GM21526 (cell line): ENCODE measurements at regions not wholly inside any gene's neighbourhood (a gene's known extent, or its start where the extent isn't known, plus 50 kb on each side); places are given as distances from the start of the nearest gene placed in this dataset.

Experiments used
- ATAC-seq: cut with Tn5 transposase; IDR thresholded peaks from one replicate; pipeline ENCODE4 v1.9.1; 2021; ENCODE audit warnings: moderate library complexity; ENCODE audit not compliant: unreplicated experiment, low FRiP score

- ATAC-seq, result peak; percentile 88
Observed at GRCh38 chr12:23049180-23049579, 424.2 kb downstream of the ETNK1 start.

GRCh38 chr12:23055004-23055403, 430.0 kb downstream of the ETNK1 start:
- no peak for ATAC-seq

GRCh38 chr12:23057571-23057970, 432.6 kb downstream of the ETNK1 start:
- no peak for ATAC-seq

GRCh38 chr12:23060161-23060560, 435.2 kb downstream of the ETNK1 start:
- no peak for ATAC-seq

GRCh38 chr12:23063206-23063605, 438.2 kb downstream of the ETNK1 start:
- no peak for ATAC-seq

- ATAC-seq, result no peak
Observed at GRCh38 chr12:23066095-23066494, 441.1 kb downstream of the ETNK1 start.

- ATAC-seq, result no peak
Observed at GRCh38 chr12:23083267-23083666, 458.3 kb downstream of the ETNK1 start.

- no peak for ATAC-seq
Observed at GRCh38 chr12:23084236-23084995, 459.4 kb downstream of the ETNK1 start.

- ATAC-seq, result no peak
Observed at GRCh38 chr12:23088594-23088993, 463.6 kb downstream of the ETNK1 start.

- no peak for ATAC-seq
Observed at GRCh38 chr12:23093488-23093887, 468.5 kb downstream of the ETNK1 start.

GRCh38 chr12:23096321-23096720, 471.4 kb downstream of the ETNK1 start:
- no peak for ATAC-seq

- ATAC-seq, result no peak
Observed at GRCh38 chr12:23098110-23098509, 473.1 kb downstream of the ETNK1 start.

GRCh38 chr12:23098517-23098916, 473.5 kb downstream of the ETNK1 start:
- ATAC-seq, result no peak

- ATAC-seq, result no peak
Observed at GRCh38 chr12:23099104-23099503, 474.1 kb downstream of the ETNK1 start.

GRCh38 chr12:23099604-23100003, 474.6 kb downstream of the ETNK1 start:
- no peak for ATAC-seq

- ATAC-seq, result no peak
Observed at GRCh38 chr12:23108957-23109356, 484.0 kb downstream of the ETNK1 start.

- no peak for ATAC-seq
Observed at GRCh38 chr12:23113781-23114180, 488.8 kb downstream of the ETNK1 start.

GRCh38 chr12:23115984-23116383, 491.0 kb downstream of the ETNK1 start:
- ATAC-seq, result no peak

- no peak for ATAC-seq
Observed at GRCh38 chr12:23126794-23127193, 501.8 kb downstream of the ETNK1 start.

GRCh38 chr12:23127701-23128100, 502.7 kb downstream of the ETNK1 start:
- ATAC-seq, result no peak

GRCh38 chr12:23128462-23128861, 503.5 kb downstream of the ETNK1 start:
- no peak for ATAC-seq

GRCh38 chr12:23132357-23132756, 507.4 kb downstream of the ETNK1 start:
- ATAC-seq, result no peak

GRCh38 chr12:23133471-23133870, 508.5 kb downstream of the ETNK1 start:
- no peak for ATAC-seq
